NCI-H524 (cell line): ENCODE measurements at regions not wholly inside any gene's neighbourhood (a gene's known extent, or its start where the extent isn't known, plus 50 kb on each side); places are given as distances from the start of the nearest gene placed in this dataset.

Experiments used
- DNase-seq, 2 experiments: peaks; one replicate each; lab custom pipeline; 2025; lab: John Stamatoyannopoulos, UW

GRCh38 chr2:200137691-200138090 is 168.8 kb upstream of the SPATS2L start:
- no peak for DNase-seq

- no peak for DNase-seq
Measured at GRCh38 chr2:200138391-200139124, 167.9 kb upstream of the SPATS2L start.

DNA sequence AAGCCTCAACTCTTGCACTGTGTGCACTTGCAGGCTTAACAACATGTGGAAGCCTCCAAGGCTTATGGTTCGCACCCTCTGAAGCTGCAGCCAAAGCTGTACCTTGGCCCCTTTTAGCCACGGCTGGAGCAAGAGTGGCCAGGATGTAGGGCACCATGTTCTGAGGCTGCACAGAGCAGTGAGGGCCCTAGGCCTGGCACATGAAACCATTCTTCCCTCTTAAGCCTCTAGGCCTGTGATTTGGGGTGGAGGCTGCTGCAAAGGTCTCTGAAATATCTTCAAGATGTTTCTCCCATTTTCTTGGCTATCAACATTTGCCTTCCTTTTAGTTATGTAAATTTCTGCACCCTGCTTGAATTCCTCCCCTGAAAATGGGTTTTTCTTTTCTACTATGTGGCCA is 161.9 kb upstream of the SPATS2L start:
- DNase-seq, result no peak

DNA sequence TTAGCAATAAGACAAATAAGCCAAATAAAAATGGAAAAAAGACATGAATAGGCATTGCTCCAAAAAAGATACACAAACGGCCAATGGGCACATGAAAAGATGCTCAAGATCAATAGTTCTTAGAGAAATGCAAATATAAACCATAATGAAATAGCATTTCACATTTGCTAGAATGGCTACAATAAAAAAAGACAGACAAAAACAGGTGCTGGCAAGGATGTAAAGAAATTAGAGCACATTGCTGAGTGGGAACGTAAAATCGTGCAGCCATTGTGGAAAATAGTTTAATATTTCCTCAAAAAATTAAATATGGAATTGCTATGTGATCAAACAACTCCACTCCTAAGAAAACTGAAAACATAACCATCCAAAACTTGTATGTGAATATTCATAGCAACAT is 160.0 kb upstream of the SPATS2L start:
- no peak for DNase-seq

- no peak for DNase-seq
Measured at GRCh38 chr2:200147371-200147770, 159.1 kb upstream of the SPATS2L start.

DNA sequence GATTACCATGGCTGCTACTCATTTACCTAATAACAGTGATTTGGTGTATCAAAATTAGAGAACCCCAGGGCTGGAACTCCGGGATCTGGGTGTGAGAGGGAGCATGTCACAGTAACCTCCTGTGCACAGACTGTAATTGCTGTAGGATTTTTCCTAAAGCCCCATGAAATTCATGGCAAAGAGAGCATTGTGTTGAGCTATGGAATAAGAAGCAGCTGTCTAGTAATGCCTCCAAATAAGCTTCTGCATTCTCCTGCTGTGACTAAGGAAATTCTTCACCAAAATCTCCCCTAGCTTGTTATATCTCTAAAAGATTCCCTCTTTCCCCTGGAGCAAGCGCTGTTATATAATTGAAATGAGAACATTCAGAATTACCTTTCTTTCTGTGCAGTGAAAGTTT is 158.1 kb upstream of the SPATS2L start:
- DNase-seq, result no peak

DNA sequence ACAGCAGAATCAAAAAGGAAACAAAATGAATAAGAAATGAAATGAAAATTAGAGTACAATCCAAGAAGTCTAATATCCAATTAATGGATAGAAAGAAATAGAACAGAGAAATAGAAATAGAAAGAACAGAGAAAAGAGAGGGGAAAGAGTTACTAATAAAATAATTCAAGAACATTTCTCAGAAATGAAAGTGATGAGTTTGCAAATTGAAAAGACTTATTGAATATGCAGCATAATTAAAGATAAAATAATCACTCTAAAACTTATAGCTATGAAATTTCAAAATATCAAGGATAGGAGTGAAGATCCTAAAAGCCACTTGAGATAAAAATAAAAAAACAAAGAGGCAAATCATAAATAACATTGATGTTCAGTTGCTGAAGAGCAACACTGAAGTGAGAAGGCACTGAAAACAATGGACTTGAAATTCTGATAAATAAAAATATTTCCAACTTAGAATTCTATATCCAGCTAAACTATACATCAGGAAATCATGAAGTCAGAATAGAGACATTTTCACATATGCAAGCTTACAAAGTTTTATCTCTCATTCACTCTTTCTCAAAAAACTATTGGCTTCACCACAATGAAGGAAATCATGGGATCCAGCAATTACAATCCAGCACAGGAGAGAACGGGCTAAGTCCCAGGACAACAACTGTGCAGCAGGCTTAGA is 155.9 kb upstream of the SPATS2L start:
- no peak for DNase-seq

GRCh38 chr2:200155652-200156051 is 150.8 kb upstream of the SPATS2L start:
- DNase-seq, result no peak

- DNase-seq, result no peak
Measured at GRCh38 chr2:200156166-200156835, 150.2 kb upstream of the SPATS2L start.

GRCh38 chr2:200158647-200159356 is 147.7 kb upstream of the SPATS2L start:
- DNase-seq, result peak; percentile 2 to 41

DNA sequence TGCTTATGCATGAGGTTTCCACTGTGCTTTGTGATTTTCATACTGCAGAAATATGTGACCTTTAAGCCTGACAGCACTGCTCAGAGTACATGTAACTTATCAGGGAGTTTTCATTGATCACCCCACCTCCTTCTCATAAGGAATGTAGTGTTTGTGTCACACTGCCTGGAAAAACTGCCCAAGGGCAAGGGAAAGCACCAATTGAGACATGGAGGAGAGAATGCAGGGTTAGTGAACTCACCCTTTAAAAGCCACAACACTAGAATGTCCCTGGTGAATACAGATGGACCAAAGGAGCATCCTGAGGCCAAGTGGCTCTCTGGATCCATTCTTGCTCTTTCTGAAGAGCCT is 147.2 kb upstream of the SPATS2L start:
- peak; percentile 73 to 79 for DNase-seq

DNA sequence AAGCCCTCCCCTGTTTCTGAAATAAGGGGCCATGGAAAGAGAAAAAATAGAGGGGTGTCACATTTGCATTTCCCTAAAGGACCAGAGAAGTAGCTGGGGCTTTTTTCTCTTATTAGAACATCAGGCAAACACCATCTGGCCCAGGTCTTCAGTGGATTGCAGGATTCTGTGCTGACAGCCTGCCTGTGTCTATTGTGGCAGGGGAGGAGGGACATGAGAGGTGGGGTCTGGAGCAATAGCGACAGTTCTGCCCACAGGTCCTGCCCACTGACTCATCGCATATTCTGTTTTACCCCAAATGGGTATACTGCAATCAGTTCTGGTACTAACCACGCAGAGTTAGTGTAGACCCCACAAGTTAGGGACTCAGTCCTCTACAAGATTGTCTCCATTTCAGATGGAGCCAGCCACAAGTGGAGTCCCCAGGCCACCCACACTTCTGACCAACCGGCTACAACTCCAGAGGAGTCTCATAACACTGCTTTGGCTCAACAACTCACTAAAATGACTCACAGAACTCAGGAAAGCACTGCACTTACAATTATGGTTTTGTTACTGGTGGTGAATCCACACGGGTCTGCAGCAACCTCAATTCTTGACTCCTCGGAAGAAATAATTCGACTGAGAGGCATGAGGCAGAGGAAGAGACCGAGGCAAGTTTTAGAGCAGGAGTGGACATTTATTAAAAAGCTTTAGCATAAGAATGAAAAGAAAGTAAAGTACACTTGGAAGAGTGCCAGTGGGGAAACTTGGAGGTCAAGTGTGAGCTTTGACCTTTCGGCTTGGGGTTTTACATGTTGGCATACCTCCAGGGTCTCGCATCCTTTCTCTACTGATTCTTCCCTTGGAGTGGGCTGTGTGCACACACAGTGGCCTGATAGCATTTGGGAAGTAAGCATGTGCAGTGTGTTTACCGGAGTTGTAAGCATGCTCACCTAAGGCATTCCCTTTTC is 146.4 kb upstream of the SPATS2L start:
- peak; percentile 73 to 83 for DNase-seq

- DNase-seq, result no peak
Measured at GRCh38 chr2:200161458-200161857, 145.0 kb upstream of the SPATS2L start.

DNA sequence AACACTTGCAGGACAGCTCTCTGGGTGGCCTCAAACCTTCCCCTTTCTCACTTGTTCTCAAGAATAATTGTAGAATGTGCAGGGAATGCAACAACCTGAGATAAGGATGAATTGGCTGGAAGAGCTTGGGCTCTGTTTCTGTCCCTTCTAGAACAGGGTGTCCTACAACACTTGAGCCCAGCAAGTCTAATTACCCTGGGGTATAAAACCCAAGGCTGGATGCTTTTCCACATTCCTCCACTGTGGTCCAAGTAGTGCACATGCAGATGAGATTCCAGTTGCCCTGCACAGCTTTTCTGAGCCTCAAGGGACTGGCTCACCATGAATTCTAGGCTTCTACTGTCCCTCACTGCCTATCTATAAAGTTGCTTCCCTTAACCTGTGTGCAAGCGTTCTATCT is 140.8 kb upstream of the SPATS2L start:
- no peak for DNase-seq

- no peak for DNase-seq
Measured at GRCh38 chr2:200168641-200169555, 137.6 kb upstream of the SPATS2L start.

GRCh38 chr2:200170221-200170620 is 136.3 kb upstream of the SPATS2L start:
- DNase-seq, result no peak

GRCh38 chr2:200171731-200172482 is 134.6 kb upstream of the SPATS2L start:
- DNase-seq, result peak in 1 of 2 experiments; percentile 61

DNA sequence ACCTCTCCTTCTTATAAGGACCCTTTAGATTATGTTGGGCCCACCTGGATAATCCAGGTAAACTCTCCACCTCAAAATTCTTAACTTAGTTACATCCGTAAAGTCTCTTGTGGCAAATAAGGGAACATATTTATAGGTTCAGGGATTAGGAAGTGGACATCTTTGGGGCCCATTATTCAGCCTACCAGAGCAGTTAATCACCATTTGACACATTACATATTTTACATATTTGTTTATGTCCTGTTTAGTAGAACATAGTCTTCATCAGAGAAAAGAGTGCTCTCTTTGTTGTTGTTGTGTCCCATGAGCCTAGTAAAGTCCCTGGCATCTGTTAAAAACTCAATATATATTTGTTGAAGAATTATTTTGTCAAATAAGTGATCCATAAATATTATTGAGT is 134.0 kb upstream of the SPATS2L start:
- DNase-seq, result no peak

GRCh38 chr2:200172944-200173581 is 133.4 kb upstream of the SPATS2L start:
- DNase-seq, result no peak
